NCI-H146 (cell line): ENCODE measurements at regions not wholly inside any gene's neighbourhood (a gene's known extent, or its start where the extent isn't known, plus 50 kb on each side); places are given as distances from the start of the nearest gene placed in this dataset.
"Not testable (repeated sequence)": the region's sequence is repeated elsewhere in the genome, so short reads cannot be mapped to it uniquely, and the experiment has no call there.

Source experiments
- DNase-seq: peaks from one replicate; lab custom pipeline; 2025; lab: John Stamatoyannopoulos, UW

GRCh38 chr6:133108419-133108818 lies 132.7 kb upstream of the EYA4 start:
- DNase-seq = no peak

- DNase-seq = no peak
Observed at GRCh38 chr6:133114973-133115372, 126.2 kb upstream of the EYA4 start.

- no peak for DNase-seq
Observed at GRCh38 chr6:133115946-133116345, 125.2 kb upstream of the EYA4 start.

- peak; percentile 6 for DNase-seq
Observed at GRCh38 chr6:133128191-133128590, 113.0 kb upstream of the EYA4 start.

GRCh38 chr6:133129556-133129955 lies 111.6 kb upstream of the EYA4 start:
- no peak for DNase-seq

GRCh38 chr6:133130863-133131262 lies 110.3 kb upstream of the EYA4 start:
- DNase-seq = peak; percentile 34

- DNase-seq = peak; percentile 86
Observed at GRCh38 chr6:133131621-133132465, 109.3 kb upstream of the EYA4 start.

GRCh38 chr6:133132466-133132971 lies 108.6 kb upstream of the EYA4 start:
- DNase-seq = no peak

- DNase-seq = no peak
Observed at GRCh38 chr6:133136177-133136880, 104.8 kb upstream of the EYA4 start.

GRCh38 chr6:133147470-133148184 lies 93.5 kb upstream of the EYA4 start:
- not testable (repeated sequence) for DNase-seq

- no peak for DNase-seq
Observed at GRCh38 chr6:133156689-133157088, 84.5 kb upstream of the EYA4 start.

GRCh38 chr6:133157995-133158394 lies 83.2 kb upstream of the EYA4 start:
- DNase-seq = no peak

GRCh38 chr6:133159255-133159795 lies 81.8 kb upstream of the EYA4 start:
- DNase-seq = no peak

GRCh38 chr6:133160536-133160935 lies 80.6 kb upstream of the EYA4 start:
- no peak for DNase-seq

GRCh38 chr6:133165235-133165634 lies 75.9 kb upstream of the EYA4 start:
- peak; percentile 35 for DNase-seq

GRCh38 chr6:133166766-133167165 lies 74.4 kb upstream of the EYA4 start:
- no peak for DNase-seq

GRCh38 chr6:133169901-133170300 lies 71.3 kb upstream of the EYA4 start:
- peak; percentile 9 for DNase-seq

GRCh38 chr6:133170602-133171001 lies 70.6 kb upstream of the EYA4 start:
- DNase-seq = no peak

GRCh38 chr6:133171989-133172604 lies 69.1 kb upstream of the EYA4 start:
- DNase-seq = no peak

- DNase-seq = no peak
Observed at GRCh38 chr6:133173276-133173675, 67.9 kb upstream of the EYA4 start.

GRCh38 chr6:133179481-133179880 lies 61.7 kb upstream of the EYA4 start:
- DNase-seq = peak; percentile 49

- no peak for DNase-seq
Observed at GRCh38 chr6:133183691-133184090, 57.5 kb upstream of the EYA4 start.
